SU-DHL-6 (cell line): ENCODE measurements at regions not wholly inside any gene's neighbourhood (a gene's known extent, or its start where the extent isn't known, plus 50 kb on each side); places are given as distances from the start of the nearest gene placed in this dataset.

Experiments
- EZH2phosphoT487 ChIP-seq: fragments of 200-600 bp; sonication (generic), shearing (Covaris generic); conservative IDR thresholded peaks from 2 replicates; pipeline ENCODE4 v1.6.1; 2018; ENCODE audit warnings: mild to moderate bottlenecking, antibody characterized with exemption, low read length, moderate library complexity, mixed read lengths
- TF ChIP-seq, protein P1 (sequence below): fragments of 200-600 bp; sonication (generic); IDR thresholded peaks from one replicate; pipeline ENCODE4 v1.5.1; 2017; ENCODE audit warnings: antibody characterized with exemption, mild to moderate bottlenecking, low read length, moderate library complexity; ENCODE audit not compliant: insufficient read depth, poor library complexity, severe bottlenecking

GRCh38 chr6:168858926-168859325 is 394.7 kb downstream of the THBS2 start:
- TF ChIP-seq, protein P1, sequence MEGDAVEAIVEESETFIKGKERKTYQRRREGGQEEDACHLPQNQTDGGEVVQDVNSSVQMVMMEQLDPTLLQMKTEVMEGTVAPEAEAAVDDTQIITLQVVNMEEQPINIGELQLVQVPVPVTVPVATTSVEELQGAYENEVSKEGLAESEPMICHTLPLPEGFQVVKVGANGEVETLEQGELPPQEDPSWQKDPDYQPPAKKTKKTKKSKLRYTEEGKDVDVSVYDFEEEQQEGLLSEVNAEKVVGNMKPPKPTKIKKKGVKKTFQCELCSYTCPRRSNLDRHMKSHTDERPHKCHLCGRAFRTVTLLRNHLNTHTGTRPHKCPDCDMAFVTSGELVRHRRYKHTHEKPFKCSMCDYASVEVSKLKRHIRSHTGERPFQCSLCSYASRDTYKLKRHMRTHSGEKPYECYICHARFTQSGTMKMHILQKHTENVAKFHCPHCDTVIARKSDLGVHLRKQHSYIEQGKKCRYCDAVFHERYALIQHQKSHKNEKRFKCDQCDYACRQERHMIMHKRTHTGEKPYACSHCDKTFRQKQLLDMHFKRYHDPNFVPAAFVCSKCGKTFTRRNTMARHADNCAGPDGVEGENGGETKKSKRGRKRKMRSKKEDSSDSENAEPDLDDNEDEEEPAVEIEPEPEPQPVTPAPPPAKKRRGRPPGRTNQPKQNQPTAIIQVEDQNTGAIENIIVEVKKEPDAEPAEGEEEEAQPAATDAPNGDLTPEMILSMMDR, result no peak
- no peak for TF ChIP-seq EZH2phosphoT487
